CD4-positive, alpha-beta T cell treated with Interleukin-12 subunit alpha and Interleukin-12 subunit beta, for 1 hour (primary cell): ENCODE measurements at regions not wholly inside any gene's neighbourhood (a gene's known extent, or its start where the extent isn't known, plus 50 kb on each side); places are given as distances from the start of the nearest gene placed in this dataset.

Experiments used
- DNase-seq: peaks from one replicate; pipeline ENCODE4 v3.0.0-alpha.2; 2020

DNA sequence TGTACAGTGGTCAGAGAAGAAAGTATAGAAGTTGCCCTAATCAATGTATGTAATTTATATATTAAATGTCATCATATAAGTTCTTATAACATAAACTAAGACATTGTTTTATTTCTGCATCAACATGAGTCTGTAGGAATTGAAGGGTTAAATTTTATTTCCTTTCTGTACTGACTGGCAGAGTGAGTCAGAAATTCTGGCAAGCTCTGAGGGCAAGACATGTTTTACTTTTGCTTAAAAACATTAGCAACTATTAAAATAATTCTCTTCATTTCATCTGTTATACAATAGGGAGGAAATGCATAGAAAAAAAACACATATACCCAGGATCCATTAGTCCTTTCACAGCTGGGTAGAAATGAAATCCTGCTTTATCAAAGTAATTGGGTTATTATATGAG lies 171.4 kb upstream of the ALCAM start:
- no peak for DNase-seq

DNA sequence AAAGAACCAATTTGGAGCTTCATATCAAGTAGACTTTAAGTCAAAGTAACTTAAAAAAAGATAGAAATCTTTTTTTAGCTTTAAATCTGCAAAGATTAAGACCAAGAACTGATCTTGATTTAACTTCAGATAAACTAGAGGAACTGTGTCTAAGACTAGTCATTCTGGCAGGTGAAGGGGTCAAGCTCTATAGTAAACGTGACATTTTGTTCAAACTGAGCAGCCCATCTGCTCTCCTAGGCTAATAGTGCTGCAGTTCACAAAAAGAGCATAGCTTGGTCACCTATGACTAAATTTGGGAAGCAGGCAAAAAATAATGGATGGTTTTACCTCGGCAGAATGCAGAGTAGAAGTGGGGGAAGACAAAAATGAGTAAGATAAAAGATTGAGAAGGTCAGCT lies 168.8 kb upstream of the ALCAM start:
- no peak for DNase-seq

DNA sequence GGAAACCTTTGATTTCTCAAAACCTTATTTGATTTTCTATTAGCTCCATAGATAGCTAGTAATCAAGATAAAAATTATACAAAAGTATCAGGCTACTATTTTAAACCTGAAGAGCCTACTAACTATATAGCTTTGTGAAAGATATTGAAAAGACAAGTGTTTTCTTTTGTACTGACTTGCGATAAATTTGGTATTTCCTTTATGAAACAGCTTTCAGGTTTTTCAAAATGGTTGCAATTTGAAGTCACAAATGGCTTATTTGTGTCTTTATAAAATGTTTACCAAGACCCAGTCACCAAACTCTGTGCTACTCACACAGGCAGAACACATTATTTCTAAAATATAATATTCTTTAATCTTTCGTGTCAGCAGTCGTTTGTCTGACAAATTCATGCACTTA lies 167.5 kb upstream of the ALCAM start:
- no peak for DNase-seq

DNA sequence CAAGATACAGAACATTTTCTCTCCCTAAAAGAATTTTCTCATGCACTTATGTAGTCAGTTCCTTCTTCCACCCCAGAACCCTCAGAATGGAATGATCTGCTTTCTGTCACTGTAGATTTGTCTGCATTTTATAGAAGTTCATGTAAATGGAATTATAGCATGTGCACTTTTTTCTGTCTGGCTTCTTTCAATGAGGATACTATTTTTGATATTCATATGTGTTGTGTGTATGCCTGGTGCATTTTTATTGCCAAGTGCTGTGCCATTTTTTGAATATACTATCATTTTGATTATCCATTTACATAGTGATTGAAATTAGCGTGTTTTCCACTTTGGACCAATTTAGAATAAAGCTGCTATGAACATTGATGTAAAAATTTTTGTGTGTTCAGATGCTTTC lies 156.6 kb upstream of the ALCAM start:
- DNase-seq: no peak

DNA sequence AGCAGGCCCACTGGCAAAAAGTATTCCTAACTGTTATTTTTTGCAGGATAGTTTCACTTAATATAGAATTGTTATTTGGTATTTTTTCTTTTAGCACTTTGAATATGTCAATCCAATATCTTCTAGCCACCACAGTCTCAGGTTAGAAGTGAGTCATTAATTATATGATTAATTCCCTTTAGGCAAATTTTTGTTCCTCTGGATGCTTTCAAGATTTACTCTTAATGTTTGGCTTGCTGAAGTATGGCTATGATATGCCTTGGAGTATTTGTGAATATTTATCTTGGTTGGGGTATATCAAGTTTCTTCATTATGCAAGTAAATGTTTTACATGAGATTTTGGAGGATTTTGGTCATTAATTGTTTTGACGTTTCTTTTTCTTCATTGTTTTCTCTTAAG lies 152.1 kb upstream of the ALCAM start:
- no peak for DNase-seq

DNA sequence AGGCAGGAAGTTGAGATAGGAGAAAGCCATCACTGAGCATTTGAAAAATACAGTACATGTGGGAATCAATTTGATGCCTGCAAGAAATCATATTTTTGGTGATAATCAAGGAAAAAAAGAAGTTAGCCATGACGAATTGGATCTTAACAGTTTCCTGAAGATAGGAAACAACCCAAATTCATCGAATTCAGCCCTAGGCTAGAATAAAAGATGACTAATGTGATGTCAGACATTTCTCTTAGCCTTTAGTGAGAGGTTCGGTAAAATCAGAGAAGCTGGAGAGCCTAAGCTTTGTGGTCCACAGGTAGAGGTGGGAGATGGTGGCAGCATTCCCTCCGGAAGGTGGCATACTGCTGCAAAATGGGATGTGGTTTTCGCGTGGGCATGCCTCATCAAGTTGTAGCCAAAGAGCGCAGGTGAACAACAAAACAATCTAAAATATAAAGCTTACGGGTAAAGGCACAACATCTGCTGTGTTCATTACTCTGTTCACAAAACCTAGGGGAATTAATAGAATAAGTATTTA lies 144.1 kb upstream of the ALCAM start:
- no peak for DNase-seq

DNA sequence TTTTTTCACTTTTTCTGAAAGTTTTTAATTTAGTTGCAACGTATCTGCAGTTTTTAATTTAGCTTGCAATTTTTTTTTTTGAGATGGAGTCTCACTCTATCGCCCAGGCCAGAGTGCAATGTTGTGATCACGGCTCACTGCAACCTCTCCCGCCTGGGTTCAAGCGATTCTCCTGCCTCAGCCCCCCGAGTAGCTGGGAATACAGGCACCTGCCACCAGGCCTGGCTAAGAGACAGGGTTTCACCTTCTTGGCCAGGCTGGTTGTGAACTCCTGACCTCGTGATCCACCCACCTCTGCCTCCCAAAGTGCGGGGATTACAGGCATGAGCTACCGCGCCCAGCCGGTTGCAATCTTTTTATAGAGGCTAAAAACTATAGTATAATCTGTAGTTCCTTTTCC lies 142.9 kb upstream of the ALCAM start:
- DNase-seq: no peak

DNA sequence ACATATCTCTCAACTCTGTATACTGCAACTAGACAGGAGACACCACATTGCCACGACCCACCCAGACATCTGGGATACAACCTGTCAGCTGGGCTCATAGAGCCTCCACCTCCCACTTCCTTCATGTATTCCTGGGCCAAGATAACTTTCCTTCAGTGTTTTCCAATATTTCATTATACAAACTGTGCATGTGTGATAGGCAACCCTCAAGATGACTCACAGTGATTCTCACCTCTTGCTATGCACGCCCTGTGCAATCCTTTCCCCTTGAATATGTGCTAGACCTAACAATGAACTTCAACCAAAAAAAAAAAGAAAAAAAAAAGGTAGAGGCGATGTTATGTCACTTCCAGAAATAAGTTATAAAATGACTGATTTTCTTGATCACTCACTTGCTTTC lies 138.0 kb upstream of the ALCAM start:
- DNase-seq: no peak

DNA sequence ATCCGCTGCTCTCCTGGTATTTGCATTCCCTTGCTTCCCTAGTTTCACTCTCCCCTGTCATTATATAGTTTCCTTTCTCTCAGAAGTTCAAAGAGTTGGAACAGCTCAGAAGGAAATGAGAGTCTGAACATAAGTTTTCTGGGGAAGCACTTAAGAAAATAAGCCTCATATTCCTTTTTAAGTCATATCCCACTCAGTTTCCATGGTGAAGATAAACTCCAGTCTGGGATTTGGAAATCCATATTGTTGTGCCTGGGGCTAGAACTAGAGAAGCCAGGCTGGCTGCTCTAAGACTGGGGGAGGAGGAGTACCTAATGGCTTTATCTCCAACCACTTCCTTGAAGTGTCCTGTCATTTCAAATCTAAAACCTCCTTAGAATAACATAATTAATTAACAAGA lies 134.2 kb upstream of the ALCAM start:
- DNase-seq: no peak

DNA sequence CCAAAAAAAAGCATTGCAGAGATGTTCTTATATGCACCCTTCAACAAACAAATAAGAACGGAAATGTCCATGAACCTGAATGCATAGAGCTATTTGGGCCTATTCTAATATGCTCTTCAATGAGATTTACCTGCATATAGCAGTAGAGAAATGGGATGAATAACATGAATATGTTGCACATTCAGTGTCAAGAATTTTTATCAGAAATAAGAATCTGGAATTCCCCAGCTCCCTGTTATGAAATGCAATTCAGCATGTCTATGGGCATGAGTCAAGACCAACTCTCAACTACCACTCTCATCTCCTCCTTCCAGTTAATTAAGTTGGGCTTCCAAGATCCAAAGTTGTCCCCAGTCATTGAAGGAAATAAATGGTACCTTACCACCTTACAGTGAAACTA lies 133.7 kb upstream of the ALCAM start:
- DNase-seq: no peak

DNA sequence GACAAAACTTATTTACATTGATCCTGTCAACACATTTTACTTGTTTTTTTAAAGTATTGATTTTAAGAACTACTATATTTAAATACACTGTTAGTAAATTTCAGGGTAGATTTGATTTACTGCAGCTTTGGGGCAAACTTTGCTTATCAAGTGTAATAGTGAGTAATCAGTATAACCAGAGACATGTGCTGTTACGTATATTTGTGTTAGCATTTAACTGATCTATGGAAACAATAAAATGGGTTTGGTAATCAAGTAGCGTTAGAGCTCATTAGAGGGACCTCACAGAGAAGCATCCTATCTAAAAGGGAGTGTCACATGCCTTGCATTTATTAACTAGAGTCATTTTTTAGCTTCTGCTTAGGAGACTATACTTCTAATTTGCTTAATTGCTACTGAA lies 131.5 kb upstream of the ALCAM start:
- DNase-seq: no peak

DNA sequence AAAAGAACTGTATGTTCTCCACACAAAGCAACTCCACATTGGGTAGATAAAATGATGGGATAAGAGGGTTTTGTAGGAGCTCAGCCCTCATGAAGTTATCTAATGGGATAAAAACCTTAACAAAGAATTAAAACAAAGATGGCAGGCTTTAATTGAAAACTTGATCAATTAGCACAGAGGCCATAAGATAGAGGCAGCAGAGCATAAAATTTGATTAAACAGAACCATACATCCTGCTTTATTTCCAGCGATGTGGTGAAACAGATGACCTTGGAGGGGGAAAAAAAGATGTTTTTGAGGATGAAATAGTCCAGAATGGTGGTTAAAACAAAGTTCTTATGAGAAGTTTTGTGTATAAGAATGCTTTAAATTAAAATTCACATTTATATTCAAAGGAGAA lies 130.9 kb upstream of the ALCAM start:
- no peak for DNase-seq

DNA sequence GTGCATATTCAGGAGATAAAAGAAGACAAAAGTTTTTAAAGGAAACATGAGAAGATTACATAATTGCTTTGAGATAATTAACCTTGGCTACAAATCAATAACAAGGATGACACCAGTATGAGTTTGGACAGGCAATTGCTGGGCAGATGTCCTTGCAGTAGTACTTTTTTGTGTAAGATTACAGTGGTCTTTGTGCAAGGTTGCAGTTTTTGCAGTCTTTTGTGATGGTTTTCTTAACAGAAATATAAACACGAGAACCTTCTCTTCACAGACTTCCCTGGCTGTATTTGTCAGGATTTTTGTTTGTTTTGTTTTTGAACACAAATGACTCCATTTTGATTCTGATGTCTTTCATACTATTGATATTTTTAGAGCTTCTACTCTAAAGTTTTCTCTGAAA lies 128.3 kb upstream of the ALCAM start:
- no peak for DNase-seq

DNA sequence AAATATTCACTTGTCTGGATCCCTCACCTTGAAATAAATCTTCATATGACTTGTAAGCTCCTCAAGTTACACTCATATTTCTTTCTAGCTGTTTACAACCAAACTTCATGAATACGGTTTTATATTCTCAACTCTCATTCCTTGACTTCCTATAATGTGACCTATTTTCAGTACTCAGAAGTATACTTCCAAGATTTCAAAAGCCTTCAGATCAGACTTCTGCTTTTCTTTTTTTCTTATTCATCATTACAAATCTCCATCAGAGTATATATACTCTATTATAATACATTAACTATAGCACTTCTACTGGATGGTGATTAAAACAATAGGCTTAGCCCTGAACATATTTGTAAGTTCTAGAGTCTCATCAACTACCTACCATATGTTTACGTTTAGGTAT lies 123.6 kb upstream of the ALCAM start:
- DNase-seq: no peak

DNA sequence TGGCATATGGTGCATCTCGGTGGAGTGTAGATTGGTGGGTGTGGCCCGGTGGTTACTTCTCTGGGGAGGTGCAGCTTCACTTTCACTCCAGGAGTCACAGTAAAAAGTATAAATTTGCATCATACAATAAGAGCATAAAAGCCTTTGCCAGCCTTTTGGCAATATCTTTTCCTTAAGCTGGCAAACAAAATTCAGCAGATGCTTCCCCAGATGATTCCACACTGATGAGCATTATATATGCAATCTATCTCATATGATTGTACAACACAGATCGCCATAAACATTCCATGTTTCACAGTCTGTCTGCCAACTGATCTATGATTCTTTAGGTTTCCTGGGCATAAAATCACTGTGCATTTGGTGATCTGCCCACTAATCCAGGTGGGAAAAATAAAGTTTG lies 120.2 kb upstream of the ALCAM start:
- DNase-seq: no peak

DNA sequence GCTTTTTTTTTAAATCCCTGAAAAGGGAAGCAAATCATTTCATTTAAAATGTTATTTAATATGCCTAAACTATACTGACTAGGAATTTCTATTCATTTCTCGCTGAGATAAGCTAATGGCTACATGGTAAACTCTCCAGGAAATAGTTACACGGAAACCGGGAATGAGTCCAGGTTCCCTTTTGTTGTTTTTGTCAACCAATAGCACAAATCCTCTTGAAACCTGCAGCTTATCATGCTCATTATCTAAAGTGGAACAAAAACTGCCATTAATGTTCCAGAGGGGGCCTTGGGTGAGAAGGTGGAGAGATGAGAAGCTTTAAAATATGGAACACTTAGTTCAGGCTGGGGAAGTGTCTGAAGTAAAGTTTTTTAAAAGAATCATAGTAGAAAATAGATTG lies 113.5 kb upstream of the ALCAM start:
- no peak for DNase-seq

DNA sequence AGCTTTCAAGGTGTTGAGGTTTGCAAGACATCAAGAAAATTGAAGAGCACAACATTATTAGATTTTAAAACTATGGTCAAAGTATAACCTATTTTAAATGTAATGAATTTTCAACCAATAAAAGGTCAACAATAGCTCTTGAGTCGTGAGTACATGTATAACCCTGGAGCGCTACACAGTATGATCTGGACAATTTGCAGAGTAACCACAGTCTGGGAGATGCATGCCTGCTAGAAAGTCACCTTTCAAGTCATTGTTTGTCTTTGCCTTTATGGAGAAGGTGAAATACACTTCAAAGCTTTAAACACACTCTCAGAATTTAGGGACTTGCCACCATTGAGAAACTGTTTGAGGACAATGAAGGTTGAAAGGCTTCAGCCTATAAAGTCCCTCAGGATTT lies 112.6 kb upstream of the ALCAM start:
- DNase-seq: no peak

DNA sequence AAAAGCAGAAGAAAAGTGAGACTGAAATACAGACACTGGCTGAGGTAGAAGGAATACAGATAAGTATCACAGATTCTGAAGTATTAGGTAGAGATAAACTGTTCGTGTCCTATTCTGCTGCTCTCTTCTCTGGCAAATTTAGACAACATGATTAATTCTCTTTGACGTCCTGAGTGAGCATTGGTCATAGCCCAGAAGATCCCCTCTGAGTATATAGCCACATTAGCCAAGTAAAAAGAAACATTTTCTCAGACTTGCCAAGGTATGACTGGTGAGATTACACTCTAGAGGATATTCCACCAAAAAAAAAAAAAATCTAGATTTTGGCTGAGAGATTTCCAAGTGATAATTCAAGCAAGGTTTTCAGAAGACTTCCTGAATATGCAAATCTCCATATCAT lies 111.4 kb upstream of the ALCAM start:
- DNase-seq: no peak

DNA sequence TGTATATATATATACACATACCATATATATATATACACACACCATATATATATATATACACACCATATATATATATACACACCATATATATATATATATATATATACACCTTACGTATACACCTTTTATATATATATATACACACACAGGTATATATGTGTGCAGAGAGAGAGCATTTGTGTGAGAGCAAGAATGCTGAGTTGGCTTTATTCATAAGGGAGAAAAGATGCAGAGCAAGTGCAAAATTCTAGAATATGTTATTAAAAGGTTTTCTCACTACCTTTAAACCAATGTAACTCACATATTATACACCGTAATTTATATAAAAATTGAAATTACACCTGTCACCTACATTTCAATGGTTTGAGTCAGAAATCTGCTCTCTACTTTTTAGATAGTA lies 107.2 kb upstream of the ALCAM start:
- DNase-seq: no peak

DNA sequence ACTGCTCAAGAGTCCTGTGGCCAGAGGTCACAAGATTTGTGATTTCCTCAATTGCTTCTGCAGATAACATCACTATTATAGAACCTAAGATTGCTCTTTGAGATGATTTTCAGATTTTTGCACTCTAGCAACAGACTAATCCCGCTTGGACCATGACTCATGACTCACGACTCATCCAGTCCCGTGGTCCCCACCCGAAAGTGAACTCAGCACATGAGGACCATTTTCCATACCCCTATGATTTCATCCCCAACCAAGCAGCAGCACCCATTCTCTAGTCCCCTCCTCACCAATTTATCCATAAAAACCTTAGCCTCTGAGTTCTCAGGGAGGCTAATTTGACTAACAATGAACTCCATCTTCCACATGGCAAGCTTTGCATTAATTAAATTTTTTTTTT lies 106.3 kb upstream of the ALCAM start:
- no peak for DNase-seq

DNA sequence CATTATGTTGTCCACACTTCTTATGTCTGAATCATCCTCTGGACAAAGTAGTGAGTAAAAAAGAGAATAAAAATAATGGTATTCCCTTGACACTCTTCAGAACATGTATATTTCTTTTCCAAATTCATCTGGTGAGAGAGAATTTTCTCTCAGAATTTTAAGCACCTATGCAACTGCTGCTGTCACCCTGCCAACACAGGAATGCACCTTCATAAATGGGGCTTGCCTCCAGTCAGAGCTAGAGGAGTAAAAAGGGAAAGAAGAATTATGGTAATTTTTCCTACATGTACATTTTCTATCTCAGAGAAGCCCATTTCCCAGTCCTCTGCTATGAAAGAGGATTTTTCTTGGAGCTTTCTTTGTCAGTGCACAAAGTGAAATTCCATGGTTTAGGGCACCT lies 92.2 kb upstream of the ALCAM start:
- DNase-seq: no peak

DNA sequence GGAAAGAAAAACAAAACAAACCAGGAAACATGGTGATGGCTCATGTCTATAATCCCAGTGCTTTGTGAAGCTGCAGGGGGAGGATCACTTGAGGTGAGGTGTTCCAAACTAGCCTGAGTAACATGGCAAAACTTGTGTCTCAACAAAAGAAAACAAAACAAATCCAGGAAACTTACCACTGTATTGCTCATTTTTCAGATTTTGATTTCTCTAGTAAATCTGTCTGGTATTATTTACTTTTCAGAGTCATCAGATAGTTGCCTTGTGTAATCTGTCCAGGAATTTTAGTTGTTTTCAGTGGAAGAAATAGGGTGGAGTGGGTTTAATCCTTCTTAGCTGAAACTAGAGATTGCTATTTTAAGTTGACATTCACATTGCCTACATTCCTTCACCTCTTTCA lies 91.8 kb upstream of the ALCAM start:
- DNase-seq: no peak

DNA sequence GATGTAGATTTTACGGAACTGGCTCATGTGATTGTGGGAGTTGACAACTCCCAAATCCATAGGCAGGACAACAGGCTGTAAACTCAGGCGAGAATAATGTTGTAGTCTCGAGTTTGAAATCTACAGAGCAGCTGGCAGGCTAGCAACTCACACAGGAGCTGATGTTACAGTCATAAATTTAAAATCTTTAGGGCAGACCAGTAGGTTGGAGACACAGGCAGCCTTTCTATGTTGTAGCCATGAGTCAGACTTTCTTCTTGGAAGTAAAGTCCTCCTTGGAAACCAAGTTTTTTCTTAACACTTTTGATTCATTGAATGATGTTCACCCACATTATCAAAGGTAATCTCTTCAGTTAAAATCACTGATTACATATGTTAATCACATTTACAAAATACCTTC lies 89.1 kb upstream of the ALCAM start:
- DNase-seq: no peak

DNA sequence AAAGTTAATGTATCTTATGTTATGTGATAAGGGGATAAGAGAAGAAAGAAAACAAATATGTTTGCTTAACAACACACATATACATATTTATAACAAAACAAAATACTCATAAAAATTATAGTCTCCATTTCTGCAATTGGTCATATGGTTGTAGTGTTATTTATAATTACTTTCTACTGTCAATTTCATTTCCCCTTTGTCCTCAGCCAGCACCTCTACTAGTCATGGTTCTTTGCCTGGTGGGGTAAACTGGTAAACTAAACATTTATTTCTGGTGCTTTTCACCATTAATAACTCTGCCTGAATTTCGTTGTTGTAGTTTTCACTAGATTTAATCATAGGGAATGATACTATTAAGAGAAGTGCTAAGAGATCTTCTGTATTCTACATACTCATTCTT lies 88.0 kb upstream of the ALCAM start:
- no peak for DNase-seq

DNA sequence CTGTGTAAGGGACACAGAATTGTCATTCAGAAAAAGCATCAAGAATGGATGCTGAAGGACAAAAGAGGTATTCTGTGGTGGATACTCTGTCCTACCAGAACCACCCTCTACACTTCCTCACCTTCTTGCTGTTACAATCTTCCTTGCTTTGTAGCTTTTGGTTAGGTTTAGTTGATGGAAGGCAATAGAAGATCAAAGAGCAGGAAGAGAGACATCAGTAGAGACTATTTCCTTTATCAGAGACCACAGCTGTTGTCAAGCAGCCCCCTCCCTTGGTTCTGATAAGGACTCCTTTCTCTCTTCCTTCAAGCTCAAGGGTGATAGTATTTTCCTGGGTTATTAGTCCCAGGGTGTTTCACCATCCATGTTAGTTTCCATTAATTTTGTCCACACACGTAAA lies 84.7 kb upstream of the ALCAM start:
- DNase-seq: no peak

DNA sequence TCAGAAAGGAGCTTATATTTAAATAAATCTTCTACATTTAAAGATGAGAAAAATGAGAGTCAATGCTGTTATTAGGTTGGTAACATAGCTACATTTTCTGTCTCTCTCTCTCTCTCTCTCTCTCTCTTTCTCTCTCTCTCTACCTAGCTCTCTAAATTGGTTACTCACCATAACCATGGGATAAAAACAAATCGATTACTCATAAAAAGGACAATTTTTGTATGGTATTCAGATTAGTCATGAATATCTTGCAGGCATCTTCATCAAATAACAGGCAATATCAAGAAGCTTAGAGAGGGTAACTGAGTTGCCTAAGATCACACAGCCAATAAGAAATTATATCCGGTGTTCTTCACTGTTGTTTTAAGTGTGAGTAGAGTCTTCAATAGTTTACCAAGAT lies 81.8 kb upstream of the ALCAM start:
- no peak for DNase-seq
